22Rv1 (cell line): ENCODE measurements at regions not wholly inside any gene's neighbourhood (a gene's known extent, or its start where the extent isn't known, plus 50 kb on each side); places are given as distances from the start of the nearest gene placed in this dataset.

Source experiments
- H3K27ac ChIP-seq: fragments of 450-650 bp; 2 replicates; pipeline ENCODE4 v1.5.1; 2017
- ZFX ChIP-seq: fragments of 450-650 bp; IDR thresholded peaks from 2 replicates; pipeline ENCODE4 v1.6.1; 2017; ENCODE audit warnings: antibody characterized with exemption, borderline replicate concordance
- TF ChIP-seq, protein P1 (sequence below): fragments of 450-650 bp; IDR thresholded peaks from 2 replicates; pipeline ENCODE4 v1.5.1; 2017; ENCODE audit warnings: mild to moderate bottlenecking

DNA sequence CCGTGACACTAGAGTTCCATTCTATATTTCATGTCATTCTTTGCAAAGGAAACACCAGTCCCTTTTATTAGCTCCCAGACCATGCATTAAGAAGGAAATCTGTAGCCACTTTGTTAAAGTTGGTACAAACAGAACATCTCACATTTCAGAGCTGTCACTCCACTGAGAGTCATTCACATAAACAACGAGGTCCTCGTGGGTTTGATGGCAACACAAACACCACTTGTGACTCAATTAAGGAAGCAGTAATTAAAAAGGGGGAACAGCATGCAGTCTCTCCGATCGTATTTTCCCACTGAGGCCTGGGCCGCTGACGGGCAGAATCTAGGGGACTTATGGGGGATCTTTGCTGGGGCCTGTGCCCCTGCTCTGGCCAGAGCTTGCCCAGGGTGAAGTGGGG lies 94.2 kb upstream of the ZNF618 start:
- H3K27ac ChIP-seq: no peak overlapping the region
- TF ChIP-seq, protein P1, sequence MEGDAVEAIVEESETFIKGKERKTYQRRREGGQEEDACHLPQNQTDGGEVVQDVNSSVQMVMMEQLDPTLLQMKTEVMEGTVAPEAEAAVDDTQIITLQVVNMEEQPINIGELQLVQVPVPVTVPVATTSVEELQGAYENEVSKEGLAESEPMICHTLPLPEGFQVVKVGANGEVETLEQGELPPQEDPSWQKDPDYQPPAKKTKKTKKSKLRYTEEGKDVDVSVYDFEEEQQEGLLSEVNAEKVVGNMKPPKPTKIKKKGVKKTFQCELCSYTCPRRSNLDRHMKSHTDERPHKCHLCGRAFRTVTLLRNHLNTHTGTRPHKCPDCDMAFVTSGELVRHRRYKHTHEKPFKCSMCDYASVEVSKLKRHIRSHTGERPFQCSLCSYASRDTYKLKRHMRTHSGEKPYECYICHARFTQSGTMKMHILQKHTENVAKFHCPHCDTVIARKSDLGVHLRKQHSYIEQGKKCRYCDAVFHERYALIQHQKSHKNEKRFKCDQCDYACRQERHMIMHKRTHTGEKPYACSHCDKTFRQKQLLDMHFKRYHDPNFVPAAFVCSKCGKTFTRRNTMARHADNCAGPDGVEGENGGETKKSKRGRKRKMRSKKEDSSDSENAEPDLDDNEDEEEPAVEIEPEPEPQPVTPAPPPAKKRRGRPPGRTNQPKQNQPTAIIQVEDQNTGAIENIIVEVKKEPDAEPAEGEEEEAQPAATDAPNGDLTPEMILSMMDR: no peak
- no peak for TF ChIP-seq ZFX

DNA sequence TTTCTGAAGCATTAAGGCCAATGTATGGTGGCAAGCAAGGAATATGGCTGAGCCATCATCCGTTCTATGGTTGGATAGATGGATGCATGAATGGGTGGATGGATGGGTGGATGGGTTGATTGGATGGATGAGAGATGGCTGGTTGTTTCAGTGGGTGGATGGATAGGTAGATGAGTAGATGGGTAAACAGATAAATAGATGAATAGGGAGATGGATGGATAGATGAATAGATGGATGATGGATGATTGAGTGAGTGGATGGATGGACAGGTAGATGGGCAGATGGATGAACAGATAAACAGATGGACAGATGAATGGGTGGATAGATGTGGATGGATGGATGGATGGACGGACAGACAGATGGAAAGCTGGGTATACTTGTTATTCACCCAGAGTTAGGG lies 92.6 kb upstream of the ZNF618 start:
- TF ChIP-seq, protein P1: no peak
- no peak overlapping the region for H3K27ac ChIP-seq

DNA sequence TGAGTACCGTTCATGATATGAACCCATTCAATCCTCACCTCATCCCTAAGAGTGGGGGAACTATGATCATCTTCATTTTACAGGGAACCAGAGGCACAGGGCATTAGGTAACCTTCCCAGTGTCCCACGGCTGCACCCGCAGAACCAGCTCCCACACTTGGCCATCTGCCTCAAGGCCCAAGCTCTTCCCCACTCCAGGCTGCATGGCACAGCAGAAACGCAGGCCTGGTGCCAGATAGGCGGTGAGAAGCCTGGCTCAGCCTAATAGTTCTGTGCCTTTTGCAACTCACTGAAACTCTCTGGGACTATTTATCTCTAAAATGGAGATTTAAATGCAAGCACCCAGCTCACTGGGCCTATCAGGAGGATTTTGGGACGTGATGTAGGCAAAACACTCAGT lies 90.8 kb upstream of the ZNF618 start:
- TF ChIP-seq, protein P1: no peak
- no peak for TF ChIP-seq ZFX
- H3K27ac ChIP-seq: no peak overlapping the region

DNA sequence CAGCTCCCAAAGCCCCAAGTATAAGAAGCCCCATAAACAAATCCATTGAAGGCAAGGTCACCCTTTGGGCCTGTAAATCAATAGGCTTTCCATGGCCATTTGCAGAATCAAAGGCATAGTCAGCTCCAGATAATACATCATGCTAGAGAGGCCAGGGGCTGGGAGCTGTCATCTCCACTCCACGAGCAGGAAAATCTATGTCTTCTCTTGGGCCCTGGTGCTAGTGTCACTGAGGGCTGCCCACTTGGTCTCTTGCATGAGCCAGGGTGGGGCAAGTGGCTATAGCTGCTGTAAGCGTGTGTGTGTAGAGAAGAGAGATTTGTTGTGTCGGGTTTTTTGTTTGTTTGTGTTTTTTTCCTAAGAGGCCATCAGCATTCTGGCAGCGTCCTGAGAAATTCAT lies 90.0 kb upstream of the ZNF618 start:
- TF ChIP-seq, protein P1: no peak
- no peak for TF ChIP-seq ZFX
- no peak overlapping the region for H3K27ac ChIP-seq

DNA sequence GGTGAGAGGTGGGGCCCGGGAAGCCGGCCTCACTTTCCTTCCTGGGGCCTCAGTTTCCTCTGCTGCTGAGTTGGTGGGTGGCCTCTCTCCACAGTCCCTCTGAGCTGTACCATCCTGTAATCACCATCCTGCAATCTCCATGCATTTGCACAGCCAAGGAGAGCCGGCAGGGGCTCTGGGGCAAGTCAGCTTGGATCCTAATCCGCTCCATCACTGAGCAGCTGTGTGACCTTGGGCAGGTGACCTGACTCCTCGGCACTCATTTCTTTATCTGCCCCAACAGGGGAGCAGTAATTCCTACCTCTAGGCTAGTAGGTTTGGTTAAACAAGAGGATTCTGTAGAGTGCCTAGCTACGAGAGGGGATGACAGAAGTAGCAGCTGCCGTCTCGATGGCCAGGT lies 88.2 kb upstream of the ZNF618 start:
- no peak overlapping the region for H3K27ac ChIP-seq
- TF ChIP-seq ZFX: no peak
- TF ChIP-seq, protein P1: no peak

DNA sequence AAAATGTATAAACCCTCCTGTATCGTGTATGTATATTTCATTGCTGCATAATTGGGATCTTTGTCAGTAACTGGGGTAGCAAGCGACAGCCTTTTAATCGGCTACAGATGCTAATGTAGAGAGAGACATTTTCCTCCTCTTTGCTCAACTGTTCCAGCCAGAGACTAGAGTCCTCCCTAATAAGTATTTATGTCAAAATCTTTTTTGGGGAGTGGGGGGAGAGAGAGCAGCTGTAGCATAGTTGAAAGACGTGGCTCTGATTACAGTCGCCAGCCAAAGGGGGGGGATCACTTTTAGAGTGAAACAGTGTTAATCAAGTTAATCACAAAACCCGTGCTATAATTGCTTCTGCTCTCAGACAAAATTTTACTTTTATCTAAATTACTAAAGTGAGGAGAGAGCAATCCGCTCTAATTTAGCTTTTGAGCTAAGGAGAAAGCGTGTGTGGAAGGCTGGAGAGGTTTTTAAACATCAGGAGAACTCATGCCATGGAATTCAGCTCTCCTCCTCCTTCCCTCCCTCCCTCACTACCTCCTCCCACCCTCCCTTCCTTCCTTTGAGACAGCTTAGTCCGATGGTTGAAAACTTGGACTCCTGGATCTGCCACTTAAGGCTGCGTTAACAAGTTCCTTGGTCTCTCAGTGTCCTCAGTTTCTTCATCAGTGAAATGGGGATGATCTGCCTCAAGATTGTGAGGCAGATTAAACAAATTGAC lies 87.3 kb upstream of the ZNF618 start:
- H3K27ac ChIP-seq: no peak overlapping the region
- no peak for TF ChIP-seq ZFX
- TF ChIP-seq, protein P1: no peak

DNA sequence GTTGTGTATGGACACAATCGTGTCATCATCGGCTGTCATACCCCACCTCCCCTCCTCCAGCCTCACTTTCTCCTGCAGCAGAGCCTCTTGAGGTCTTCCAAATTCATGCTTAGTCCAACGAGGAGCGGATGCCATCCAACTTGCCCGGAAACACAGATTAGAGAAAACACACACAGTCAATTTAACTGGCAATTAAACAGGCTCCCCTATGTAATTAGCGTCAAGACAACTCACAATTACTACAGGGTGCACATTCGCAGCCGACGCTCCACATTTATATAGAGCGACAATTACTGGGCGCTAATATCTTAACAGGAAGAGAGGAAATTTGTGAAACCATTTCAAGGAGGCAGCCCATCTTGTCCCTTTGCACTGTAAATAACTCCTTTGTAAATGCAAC lies 86.0 kb upstream of the ZNF618 start:
- H3K27ac ChIP-seq: no peak overlapping the region
- TF ChIP-seq ZFX: no peak
- TF ChIP-seq, protein P1: no peak
